GM19351 (cell line): ENCODE measurements at regions not wholly inside any gene's neighbourhood (a gene's known extent, or its start where the extent isn't known, plus 50 kb on each side); places are given as distances from the start of the nearest gene placed in this dataset.

Experiments used
- ATAC-seq: cut with Tn5 transposase; IDR thresholded peaks from one replicate; pipeline ENCODE4 v1.9.1; 2021; ENCODE audit warnings: mild to moderate bottlenecking, moderate library complexity; ENCODE audit not compliant: unreplicated experiment

DNA sequence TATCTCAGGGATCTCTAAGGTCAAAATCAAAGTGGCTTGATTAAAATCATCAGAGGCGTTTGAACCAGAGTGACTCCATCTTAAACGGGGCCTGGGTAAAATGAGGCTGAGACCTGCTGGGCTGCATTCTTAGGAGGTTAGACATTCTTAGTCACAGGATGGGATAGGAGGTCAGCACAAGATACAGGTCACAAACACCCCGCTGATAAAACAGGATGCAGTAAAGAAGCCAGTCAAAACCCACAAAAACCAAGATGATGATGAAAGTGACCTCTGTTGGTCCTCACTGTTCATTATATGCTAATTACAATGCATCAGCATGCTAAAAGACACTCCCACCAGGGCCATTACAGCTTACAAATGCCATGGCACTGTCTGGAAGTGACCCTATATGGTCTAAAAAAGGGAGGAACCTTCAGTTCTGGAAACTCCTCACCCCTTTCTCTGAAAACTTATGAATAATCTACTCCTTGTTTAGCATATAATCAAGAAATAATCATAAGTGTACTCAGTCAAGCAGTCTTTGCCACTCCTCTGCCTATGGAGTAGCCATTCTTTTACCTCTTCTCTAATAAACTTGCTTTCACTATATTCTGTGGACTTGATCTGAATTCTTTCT is 143.3 kb upstream of the SLCO3A1 start:
- no peak for ATAC-seq

GRCh38 chr15:91711384-91712033 is 142.0 kb upstream of the SLCO3A1 start:
- ATAC-seq = no peak

GRCh38 chr15:91712286-91712685 is 141.2 kb upstream of the SLCO3A1 start:
- ATAC-seq = no peak

GRCh38 chr15:91716536-91716935 is 137.0 kb upstream of the SLCO3A1 start:
- no peak for ATAC-seq

GRCh38 chr15:91717811-91718210 is 135.7 kb upstream of the SLCO3A1 start:
- ATAC-seq = no peak

DNA sequence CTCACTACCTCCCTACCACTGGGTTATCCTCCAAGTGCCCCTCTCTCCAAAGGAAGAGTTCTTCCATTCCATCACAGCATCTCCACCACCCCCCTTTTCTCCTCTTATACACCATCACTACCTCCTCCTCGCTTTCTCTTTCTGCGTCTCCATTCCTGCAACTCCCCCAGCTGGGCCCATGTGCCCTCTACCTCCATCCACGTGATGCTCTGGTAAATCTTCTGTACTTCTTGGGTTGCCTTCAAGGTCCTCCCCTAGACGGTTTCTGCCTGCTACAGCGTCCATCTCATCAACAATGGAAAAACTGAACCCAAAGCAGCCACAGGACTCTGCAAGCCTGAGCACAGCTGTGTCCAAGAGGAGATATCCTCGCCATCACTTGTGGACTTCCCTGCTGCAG is 129.5 kb upstream of the SLCO3A1 start:
- ATAC-seq = no peak

DNA sequence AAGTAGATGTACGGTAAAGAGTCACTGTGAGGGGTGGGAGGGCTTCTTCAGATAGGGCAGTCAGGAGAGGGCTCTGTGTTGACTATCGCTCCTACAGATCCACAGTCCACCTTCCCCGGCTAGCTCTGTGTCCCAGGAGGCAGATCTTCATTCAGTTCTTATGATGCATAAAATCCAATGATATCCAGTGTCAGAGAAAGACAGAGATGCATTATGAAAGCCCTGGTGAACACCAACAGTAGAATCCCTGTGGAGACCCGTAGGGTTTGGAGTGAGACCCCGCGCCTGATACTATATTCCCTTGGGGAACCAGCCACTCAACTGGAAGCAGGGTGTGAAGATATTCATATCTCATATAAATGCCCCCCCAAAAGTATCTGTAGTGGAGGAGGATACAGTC is 119.8 kb upstream of the SLCO3A1 start:
- ATAC-seq = no peak

DNA sequence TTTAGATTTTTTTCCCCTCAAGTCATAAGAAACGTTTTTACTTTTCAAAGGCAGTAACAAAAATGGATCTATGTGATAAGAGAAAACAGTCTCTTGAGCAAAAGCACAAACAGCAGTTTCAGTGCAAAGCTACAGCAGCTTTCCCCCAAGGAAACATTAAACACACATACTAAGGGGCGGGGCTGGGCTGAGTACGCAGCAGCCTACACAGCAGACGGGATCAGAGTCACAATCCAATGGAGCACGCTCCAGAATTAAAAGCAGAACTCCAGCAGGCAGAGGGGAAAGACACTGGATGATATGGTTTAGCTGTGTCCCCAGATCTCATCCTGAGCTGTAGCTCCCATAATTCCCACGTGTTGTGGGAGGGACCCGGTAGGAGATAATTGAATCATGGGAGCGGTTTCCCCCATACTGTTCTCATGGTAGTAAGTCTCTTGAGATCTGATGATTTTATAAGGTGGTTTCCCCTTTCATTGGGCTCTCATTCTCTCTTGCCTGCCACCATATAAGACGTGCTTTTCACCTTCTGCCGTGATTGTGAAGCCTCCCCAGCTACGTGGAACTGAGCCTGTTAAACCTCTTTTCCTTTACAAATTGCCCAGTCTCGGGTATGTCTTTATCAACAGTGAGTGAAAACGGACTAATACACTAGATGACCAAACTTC is 116.2 kb upstream of the SLCO3A1 start:
- ATAC-seq = no peak

- ATAC-seq = no peak
These were observed 111.5 kb upstream of the SLCO3A1 start for GRCh38 chr15:91741986-91742385.

DNA sequence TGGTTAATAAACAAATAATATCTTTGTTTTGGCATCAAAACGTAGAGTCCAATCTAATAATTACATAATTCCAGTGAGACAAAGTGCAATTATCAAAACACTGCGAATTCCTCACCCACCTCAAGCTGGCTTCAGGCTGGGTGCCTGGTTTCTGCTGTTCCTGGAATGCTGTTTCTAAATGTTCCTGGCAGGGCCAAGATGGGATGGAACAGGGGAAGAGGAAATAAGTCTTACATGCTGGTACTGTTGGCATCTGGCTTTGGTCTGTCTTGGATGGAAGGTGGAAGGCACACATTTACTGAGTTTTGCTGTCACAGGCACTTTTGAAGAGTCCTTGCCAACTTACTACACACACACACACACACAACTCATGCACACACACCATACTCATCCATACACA is 101.9 kb upstream of the SLCO3A1 start:
- ATAC-seq = no peak

DNA sequence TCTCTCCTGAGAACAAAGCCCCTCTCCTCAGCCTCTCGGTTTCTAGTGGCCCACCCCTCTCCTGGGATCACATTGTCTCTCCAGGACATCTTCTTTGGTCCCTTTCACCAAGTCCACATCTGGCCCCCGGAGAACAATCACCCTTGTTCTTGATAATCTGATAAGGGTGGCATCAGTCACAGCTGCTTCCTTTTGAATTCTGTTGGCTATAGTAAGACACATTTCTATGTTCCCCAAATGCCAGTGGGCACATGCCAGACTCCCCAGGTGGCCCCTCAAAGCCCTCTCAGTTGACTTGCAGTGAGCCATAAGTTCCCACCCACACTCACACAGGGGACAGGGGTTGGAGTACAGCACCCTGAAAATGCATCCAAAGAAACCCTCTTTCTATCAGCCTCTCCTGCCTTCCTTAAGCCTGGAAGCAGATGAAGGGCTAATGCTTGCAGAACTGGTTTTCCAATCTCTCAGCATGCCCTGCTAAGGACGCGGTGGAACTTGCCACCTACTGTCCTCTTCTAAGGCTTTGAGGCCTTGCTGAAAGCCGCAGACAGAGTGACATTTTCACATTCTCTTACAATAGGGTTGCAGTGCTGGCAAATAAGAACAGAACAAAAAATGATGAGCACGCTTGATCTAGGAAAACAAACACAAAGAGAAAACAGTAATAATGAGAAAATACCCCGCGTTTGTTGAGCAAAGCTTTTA is 101.3 kb upstream of the SLCO3A1 start:
- no peak for ATAC-seq

- ATAC-seq = no peak
These were observed 93.9 kb upstream of the SLCO3A1 start for GRCh38 chr15:91759560-91759959.

DNA sequence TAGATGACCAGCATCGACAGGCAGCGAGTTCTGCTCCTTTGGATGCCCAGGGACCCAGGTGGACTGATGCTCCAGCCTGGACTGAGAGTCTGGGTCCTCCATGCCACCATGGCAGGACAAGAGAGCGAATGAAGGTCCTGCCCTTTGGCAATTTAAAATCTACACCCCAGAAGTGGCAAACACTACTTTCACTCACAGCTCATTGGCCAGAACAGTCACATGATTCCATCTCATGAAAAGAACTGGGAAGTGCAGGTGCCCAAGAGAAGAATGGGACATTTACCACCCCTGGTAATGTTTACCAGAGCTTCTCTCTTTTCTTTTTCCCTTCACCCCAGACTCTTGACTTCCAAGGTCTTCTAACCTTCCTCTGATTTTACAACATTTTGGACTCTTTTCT is 87.8 kb upstream of the SLCO3A1 start:
- ATAC-seq = no peak

DNA sequence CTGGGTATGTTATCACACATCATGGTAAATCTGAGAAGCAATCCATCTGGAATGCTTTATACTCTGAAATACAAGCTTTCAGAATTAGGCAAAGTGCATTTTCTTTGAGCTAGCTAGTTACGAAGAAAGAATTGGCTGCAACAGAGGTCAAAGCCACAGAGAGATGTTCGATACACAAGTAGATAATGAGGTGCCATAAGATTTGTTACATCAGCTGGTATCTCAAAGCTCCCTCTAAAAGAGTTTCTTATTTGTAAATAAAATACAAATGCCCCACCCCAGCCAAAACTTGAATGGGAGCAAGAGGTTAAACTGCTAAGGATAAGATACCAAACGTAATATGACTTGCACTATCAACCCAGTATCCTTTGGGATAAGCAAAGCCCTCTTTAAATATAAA is 84.0 kb upstream of the SLCO3A1 start:
- ATAC-seq = no peak

GRCh38 chr15:91769894-91770293 is 83.6 kb upstream of the SLCO3A1 start:
- no peak for ATAC-seq

DNA sequence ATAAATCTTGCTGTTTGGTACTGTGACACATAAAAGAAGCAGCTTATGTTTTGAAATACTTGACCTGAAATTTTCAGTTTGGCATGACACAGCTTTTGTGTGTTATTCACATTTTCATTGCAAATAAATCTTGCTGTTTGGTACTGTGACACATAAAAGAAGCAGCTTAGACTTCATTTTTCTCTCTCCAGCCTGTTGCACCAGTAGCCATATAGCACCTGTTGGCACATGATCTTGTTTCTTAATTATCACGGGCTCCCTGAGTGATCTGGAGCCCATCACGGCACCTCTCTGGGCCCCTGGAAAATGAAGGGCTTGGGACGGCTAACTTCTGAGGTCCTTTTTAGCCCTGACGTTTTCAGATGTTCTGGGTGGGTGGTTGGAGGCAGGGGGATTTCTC is 77.4 kb upstream of the SLCO3A1 start:
- ATAC-seq = no peak

DNA sequence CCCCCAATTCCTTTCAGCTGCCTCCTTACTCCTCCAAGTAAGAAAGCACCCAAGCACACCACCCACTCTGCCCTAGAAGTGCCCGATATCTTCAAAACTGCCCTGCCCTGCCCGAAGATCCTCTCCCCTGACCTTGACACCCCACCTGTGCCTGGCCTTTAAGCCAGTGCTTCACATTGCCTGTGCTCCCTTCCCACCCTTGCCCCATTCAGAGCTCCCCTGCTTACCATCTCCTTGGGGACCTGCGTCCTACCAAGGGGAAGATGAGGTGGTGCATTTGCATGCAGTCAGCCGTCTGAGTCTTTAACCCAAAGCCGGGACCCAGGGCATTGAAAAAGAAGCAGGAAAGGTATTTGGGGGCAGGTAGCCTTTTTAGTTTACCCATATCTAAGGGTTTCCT is 73.5 kb upstream of the SLCO3A1 start:
- ATAC-seq = no peak

DNA sequence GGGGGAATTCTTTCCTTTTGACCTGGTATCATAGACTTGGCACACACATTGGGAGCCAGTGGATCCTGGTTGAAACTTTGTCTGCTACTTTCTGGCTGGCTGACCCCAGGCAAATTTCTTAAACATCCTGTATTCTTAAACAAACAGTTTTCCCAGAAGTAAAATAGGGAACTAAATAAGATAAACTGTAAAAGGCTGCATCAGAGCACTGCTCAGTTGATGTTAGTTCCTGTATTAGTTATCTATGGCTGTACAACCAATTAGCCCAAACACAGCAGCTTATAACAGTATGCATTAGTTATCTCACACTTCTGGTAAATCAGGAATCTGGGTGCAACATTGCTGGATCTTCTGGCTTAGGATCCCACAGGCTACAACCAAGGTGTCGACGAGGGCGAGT is 73.1 kb upstream of the SLCO3A1 start:
- no peak for ATAC-seq

DNA sequence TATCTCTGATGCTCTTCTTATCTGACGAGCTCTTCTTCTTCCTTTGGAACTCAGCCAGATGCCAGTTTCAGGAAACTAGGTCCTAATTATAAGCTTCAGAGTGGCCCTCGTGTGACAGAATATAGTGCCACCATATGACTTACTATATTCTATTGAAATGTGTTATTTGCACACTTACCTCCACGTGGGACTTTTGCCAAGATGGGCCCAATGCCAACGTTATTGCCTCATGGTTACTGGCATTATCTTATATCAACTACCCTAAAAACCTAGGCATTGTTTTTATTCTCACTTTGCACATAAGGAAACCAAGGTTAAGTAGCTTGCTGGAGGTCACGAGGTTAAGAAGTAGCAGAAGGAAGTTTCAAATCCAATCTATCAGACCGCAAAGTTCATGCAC is 71.3 kb upstream of the SLCO3A1 start:
- ATAC-seq = no peak

GRCh38 chr15:91783008-91783407 is 70.5 kb upstream of the SLCO3A1 start:
- no peak for ATAC-seq

DNA sequence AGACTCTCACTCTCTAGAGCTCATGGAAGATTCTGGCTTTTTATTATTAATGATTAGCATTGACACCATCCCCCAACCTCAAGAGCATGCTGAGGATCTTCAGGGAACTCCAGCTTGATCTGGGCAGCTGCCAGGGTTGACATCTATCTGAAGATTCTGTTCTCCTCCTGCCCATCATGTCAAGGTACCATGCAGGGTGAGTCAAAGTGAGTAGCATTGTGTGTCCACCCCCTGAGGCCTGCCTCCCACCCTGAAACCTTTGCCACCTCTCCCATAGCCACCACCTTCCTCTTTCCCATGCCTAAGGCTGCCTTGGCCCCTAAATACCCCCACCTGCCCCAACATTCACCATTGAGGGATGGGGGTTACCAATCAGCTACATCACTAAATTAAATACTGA is 70.1 kb upstream of the SLCO3A1 start:
- no peak for ATAC-seq
